ENCODE measurements at regions not wholly inside any gene's neighbourhood (a gene's known extent, or its start where the extent isn't known, plus 50 kb on each side); places are given as distances from the start of the nearest gene placed in this dataset.

GRCh38 chr6:28712982-28713381, 187.3 kb downstream of the GPX5 start:
- peaks cover 4% of the 10 kb centered on the region for H3K4me1 Mint-ChIP-seq
- no peak for DNase-seq (ENCODE audit: low spot score in 2 of 2)
- no peak overlapping the region for H3K4me3 Mint-ChIP-seq
- H3K27me3 Mint-ChIP-seq: peaks cover 13% of the 10 kb centered on the region
- H3K36me3 Mint-ChIP-seq: peaks cover 3% of the 10 kb centered on the region
- ATAC-seq (ENCODE audit: low read depth): no peak
- peaks cover 9% of the 10 kb centered on the region for H3K9me3 Mint-ChIP-seq
- no peak overlapping the region for H3K27ac Mint-ChIP-seq

GRCh38 chr6:28719275-28719940, 193.7 kb downstream of the GPX5 start:
- H3K27ac Mint-ChIP-seq: no peak overlapping the region
- H3K4me1 Mint-ChIP-seq: no peaks in the 10 kb centered on the region
- H3K9me3 Mint-ChIP-seq: peaks cover 3% of the 10 kb centered on the region
- ATAC-seq (ENCODE audit: low read depth) (no peak), DNase-seq (ENCODE audit: low spot score in 2 of 2) (no peak)
- no peaks in the 10 kb centered on the region for H3K36me3 Mint-ChIP-seq
- peaks cover 22% of the 10 kb centered on the region for H3K27me3 Mint-ChIP-seq
- H3K4me3 Mint-ChIP-seq: no peak overlapping the region

GRCh38 chr6:28720357-28721231, 194.9 kb downstream of the GPX5 start:
- H3K27me3 Mint-ChIP-seq: peaks cover 28% of the 10 kb centered on the region
- peaks cover 2% of the 10 kb centered on the region for H3K36me3 Mint-ChIP-seq
- no peak for DNase-seq (ENCODE audit: low spot score in 2 of 2)
- no peak overlapping the region for H3K4me3 Mint-ChIP-seq
- H3K4me1 Mint-ChIP-seq: no peaks in the 10 kb centered on the region
- no peak for ATAC-seq (ENCODE audit: low read depth)
- no peak overlapping the region for H3K27ac Mint-ChIP-seq
- peaks cover 3% of the 10 kb centered on the region for H3K9me3 Mint-ChIP-seq

- Mint-ChIP-seq H3K36me3 (peaks cover 2% of the 10 kb centered on the region), H3K27me3 (peaks cover 30% of the 10 kb centered on the region), H3K4me3 (no peak overlapping the region), H3K9me3 (peaks cover 3% of the 10 kb centered on the region), H3K27ac (no peak overlapping the region), H3K4me1 (no peaks in the 10 kb centered on the region)
- DNase-seq (ENCODE audit: low spot score in 2 of 2): no peak
- no peak for ATAC-seq (ENCODE audit: low read depth)
Measured at GRCh38 chr6:28721372-28721771, 195.7 kb downstream of the GPX5 start.

GRCh38 chr6:28724395-28724794, 198.7 kb downstream of the GPX5 start:
- Mint-ChIP-seq H3K4me1 (peaks cover 3% of the 10 kb centered on the region), H3K9me3 (peaks cover 7% of the 10 kb centered on the region), H3K27ac (no peak overlapping the region), H3K27me3 (peaks cover 28% of the 10 kb centered on the region), H3K36me3 (peaks cover 2% of the 10 kb centered on the region), H3K4me3 (no peak overlapping the region)
- DNase-seq (ENCODE audit: low spot score in 2 of 2) (no peak), ATAC-seq (ENCODE audit: low read depth) (no peak)

- Mint-ChIP-seq H3K36me3 (peaks cover 2% of the 10 kb centered on the region), H3K27me3 (peaks cover 23% of the 10 kb centered on the region), H3K27ac (no peak overlapping the region), H3K4me3 (no peak overlapping the region), H3K9me3 (peaks cover 7% of the 10 kb centered on the region), H3K4me1 (peaks cover 3% of the 10 kb centered on the region)
- DNase-seq (ENCODE audit: low spot score in 2 of 2): no peak
- no peak for ATAC-seq (ENCODE audit: low read depth)
Measured at GRCh38 chr6:28725274-28725809, 198.4 kb downstream of the TRIM27 start.

GRCh38 chr6:28725890-28726348, 197.9 kb downstream of the TRIM27 start:
- DNase-seq (ENCODE audit: low spot score in 2 of 2) (no peak), ATAC-seq (ENCODE audit: low read depth) (no peak)
- H3K4me3 Mint-ChIP-seq: no peak overlapping the region
- no peak overlapping the region for H3K27ac Mint-ChIP-seq
- H3K27me3 Mint-ChIP-seq: peaks cover 23% of the 10 kb centered on the region
- H3K36me3 Mint-ChIP-seq: peaks cover 2% of the 10 kb centered on the region
- H3K9me3 Mint-ChIP-seq: peaks cover 7% of the 10 kb centered on the region
- peaks cover 3% of the 10 kb centered on the region for H3K4me1 Mint-ChIP-seq

GRCh38 chr6:28726569-28727309, 197.0 kb downstream of the TRIM27 start:
- peaks cover 3% of the 10 kb centered on the region for H3K4me1 Mint-ChIP-seq
- H3K9me3 Mint-ChIP-seq: peaks cover 6% of the 10 kb centered on the region
- ATAC-seq (ENCODE audit: low read depth) (no peak), DNase-seq (ENCODE audit: low spot score in 2 of 2) (no peak)
- no peak overlapping the region for H3K4me3 Mint-ChIP-seq
- peaks cover 24% of the 10 kb centered on the region for H3K27me3 Mint-ChIP-seq
- H3K27ac Mint-ChIP-seq: no peak overlapping the region
- peaks cover 2% of the 10 kb centered on the region for H3K36me3 Mint-ChIP-seq

GRCh38 chr6:28727559-28728211, 196.1 kb downstream of the TRIM27 start:
- no peak for DNase-seq (ENCODE audit: low spot score in 2 of 2)
- Mint-ChIP-seq H3K9me3 (peaks cover 8% of the 10 kb centered on the region), H3K4me1 (peaks cover 3% of the 10 kb centered on the region), H3K4me3 (peak overlapping the region; percentile 57), H3K27me3 (peaks cover 24% of the 10 kb centered on the region), H3K27ac (no peak overlapping the region), H3K36me3 (peaks cover 3% of the 10 kb centered on the region)
- no peak for ATAC-seq (ENCODE audit: low read depth)

- Mint-ChIP-seq H3K4me1 (peaks cover 3% of the 10 kb centered on the region), H3K27ac (peak overlapping the region; percentile 51), H3K9me3 (peaks cover 11% of the 10 kb centered on the region), H3K4me3 (peak overlapping the region; percentile 77), H3K27me3 (peaks cover 28% of the 10 kb centered on the region), H3K36me3 (peaks cover 2% of the 10 kb centered on the region)
- no peak for ATAC-seq (ENCODE audit: low read depth)
- no peak for DNase-seq (ENCODE audit: low spot score in 2 of 2)
Measured at GRCh38 chr6:28729501-28730402, 194.0 kb downstream of the TRIM27 start.

- H3K4me3 Mint-ChIP-seq: no peak overlapping the region
- no peak overlapping the region for H3K27ac Mint-ChIP-seq
- H3K9me3 Mint-ChIP-seq: peaks cover 13% of the 10 kb centered on the region
Measured at GRCh38 chr6:28732052-28732451, 191.7 kb downstream of the TRIM27 start.

GRCh38 chr6:28734443-28734959, 189.3 kb downstream of the TRIM27 start:
- peaks cover 7% of the 10 kb centered on the region for H3K36me3 Mint-ChIP-seq
- DNase-seq (ENCODE audit: low spot score in 2 of 2): no peak
- peaks cover 40% of the 10 kb centered on the region for H3K27me3 Mint-ChIP-seq
- H3K27ac Mint-ChIP-seq: no peak overlapping the region
- peaks cover 5% of the 10 kb centered on the region for H3K4me1 Mint-ChIP-seq
- no peak for ATAC-seq (ENCODE audit: low read depth)
- H3K4me3 Mint-ChIP-seq: no peak overlapping the region
- H3K9me3 Mint-ChIP-seq: peaks cover 13% of the 10 kb centered on the region

More at GRCh38 chr6:28732052-28732451, 191.7 kb downstream of the TRIM27 start:
- ATAC-seq (ENCODE audit: low read depth) (no peak), DNase-seq (ENCODE audit: low spot score in 2 of 2) (no peak)
- peaks cover 3% of the 10 kb centered on the region for H3K4me1 Mint-ChIP-seq
- H3K36me3 Mint-ChIP-seq: peaks cover 2% of the 10 kb centered on the region
- H3K27me3 Mint-ChIP-seq: peaks cover 33% of the 10 kb centered on the region

Data from memory B cell (primary cell).